ENCODE measurements at regions not wholly inside any gene's neighbourhood (a gene's known extent, or its start where the extent isn't known, plus 50 kb on each side); places are given as distances from the start of the nearest gene placed in this dataset.

- TF ChIP-seq EZH2 (IDR thresholded peaks at IDR 0.05; ENCODE audit: insufficient read depth, poor library complexity, severe bottlenecking) (no peak), EZH2phosphoT487 (IDR thresholded peaks at IDR 0.05; ENCODE audit: insufficient read depth, low read depth) (no peak)
These were observed 178.8 kb downstream of the GNAT3 start for GRCh38 chr7:80333040-80333439.
